GM19351 (cell line): ENCODE measurements at regions not wholly inside any gene's neighbourhood (a gene's known extent, or its start where the extent isn't known, plus 50 kb on each side); places are given as distances from the start of the nearest gene placed in this dataset.

Experiments used
- ATAC-seq: cut with Tn5 transposase; IDR thresholded peaks from one replicate; pipeline ENCODE4 v1.9.1; 2021; ENCODE audit warnings: mild to moderate bottlenecking, moderate library complexity; ENCODE audit not compliant: unreplicated experiment

DNA sequence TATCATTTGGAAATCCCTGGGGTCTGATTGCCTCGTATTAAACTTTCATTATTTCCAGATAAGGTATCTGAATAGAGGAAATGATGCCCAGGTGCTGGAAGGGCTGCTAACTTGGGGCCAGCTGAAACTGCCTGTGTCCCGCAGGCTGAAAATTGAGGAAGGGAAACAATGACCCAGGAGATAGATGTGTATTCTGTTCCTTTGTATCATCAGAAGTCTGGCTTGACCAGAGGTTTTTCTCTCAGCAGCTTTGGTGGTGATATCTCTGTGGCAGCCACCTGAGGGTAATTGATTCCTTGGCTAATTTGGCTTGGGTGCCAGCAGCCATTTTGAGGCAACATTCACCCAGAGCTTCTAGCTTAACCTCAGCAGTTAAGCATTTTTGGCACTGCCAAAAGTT lies 90.0 kb upstream of the STT3B start:
- peak; percentile 46 for ATAC-seq

DNA sequence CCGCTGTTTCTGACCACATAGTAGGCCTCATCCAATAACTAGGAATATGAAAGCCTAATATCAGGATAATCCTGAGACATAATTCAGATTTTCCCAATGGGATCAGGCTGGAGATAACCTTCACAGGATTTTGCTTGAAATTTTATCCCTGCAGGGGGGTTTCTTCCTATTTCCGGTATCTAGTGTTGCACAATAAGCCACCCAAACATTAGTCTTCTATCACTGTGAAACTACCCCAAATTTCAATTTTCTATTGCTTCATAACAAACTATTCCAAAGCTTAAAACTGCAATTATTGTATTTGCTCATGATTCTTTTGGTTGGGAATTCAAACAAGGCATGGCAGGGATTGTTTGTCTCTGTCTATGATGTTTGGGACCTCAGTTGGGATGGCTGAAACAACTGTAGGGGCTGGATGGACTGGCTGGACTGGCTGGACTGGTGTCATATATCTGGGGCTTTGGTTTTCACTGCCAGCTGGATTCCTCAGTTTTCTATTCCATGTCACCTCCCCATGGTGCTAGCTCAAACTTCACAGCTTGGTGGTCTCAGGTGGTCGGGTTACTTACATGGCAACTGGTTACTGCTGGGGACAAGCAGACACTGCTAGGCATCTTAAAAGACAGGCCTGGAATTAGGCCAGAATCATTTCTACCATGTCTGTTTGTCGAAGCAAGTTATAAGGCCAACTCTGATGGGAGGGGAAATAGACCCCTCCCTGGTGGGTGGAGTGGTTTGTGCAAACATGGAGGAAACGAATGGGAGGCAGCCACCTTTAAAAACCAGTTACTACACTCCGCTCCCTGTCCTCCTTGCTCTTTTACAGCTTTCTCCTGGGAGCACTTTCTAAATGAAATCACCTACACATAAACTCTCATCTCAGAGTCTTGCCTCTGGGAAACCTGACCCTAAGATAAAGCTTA lies 88.2 kb upstream of the STT3B start:
- no peak for ATAC-seq

DNA sequence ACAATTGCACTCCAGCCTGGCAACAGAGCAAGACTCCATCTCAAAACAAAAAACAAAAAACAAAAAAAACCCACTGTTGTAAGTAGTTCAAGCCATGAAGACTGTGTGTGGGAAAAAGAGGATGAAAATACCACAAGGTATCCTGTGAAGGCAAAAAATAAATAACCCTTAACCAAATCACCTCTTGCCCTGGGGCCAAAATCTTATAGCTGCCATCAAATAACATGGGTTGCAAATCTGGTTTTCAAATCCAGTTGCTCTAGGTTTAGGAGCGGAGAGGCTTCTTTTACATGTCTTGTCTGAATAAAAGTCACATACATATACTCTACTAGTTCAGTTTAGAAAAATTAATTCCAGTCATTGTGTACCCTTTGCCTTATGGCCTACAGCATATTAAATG lies 87.0 kb upstream of the STT3B start:
- no peak for ATAC-seq

DNA sequence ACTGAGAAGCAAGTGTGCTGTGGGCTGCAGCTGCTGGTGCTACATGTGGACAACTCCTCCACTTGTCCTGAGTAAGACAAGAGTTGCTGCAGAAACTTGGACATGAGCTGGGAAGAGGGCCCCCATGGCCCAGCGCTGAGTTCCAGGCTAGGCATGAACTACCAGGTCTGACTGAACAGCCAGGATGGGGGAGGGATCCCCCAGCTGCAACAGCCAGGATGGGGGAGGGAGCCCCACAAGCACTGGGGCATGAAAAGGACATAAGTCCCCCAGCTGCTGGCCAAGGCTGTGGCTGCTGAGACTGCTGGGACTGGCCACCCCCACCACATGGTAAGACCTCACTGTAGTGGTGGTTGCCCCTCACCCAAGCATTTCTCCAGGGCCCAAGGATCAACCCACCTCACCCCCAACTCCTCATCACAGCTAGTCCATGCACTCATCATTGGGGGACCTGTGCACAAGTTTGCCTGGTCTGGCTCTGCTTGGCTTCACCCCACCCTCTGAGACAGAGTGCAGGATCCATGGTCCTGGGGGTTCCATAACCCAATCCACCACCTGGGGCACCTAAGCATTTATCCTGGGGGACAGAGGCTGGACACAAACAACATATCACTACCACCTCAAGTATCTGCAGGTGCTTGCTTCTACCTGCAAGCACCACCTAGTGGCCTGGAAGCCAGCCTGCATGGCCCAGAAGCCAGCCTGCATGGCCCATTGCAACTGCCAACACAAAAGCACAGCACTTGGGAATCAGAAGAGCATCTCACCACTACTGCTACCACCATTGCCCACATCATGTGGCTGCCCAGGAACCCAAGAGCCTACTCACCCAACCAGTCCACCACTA lies 84.5 kb upstream of the STT3B start:
- ATAC-seq: peak; percentile 79

DNA sequence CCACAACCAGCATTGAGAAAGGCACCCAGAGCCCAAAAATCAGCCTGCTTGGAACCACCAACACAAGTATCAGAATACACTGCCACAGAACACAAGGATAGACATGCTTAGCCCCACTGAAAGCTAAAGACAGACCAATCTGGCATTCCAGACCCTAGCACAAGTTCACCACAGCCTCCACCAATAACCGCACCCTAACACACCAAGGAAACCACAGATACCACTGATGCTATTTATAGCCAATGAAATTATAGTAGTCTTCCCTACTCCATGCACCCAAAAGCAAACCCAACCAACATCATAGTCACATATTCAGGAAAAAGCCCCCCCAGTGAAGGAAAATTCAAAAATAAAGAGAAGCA lies 83.9 kb upstream of the STT3B start:
- ATAC-seq: peak; percentile 36

DNA sequence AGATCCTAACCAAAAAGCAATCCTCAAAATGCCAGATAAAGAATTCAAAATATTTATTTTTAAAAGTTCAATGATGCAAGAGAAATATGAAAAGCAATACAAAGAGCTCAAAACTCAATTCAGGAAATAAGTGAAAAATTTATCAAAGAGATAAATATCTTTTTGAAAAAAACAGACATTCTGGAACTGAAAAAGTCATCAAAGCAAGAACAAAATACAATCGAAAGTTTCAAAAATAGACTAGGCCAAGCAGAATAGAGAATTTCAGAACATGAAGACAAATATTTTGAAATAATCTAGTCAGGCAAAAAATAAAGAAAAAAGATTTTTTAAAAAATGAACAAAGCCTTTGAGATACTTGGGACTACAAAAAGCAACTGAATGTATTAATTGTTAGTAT lies 83.4 kb upstream of the STT3B start:
- no peak for ATAC-seq

DNA sequence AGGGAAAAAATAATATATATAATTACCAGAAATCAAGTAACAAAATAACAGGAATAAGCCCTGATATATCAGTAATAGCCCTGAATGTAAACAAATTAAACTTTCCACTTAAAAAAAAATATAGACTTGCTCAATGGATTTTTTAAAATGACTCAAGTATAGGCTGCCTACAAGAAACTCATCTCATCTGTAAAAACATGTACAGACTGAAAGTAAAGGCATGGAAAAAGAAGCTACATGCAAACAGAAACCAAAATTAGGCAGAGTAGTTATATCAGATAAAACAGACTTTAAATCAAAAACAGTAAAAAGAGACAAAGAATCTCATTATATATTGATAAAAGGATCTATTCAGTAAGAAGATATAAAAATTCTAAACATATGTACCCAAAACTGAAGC lies 82.4 kb upstream of the STT3B start:
- peak; percentile 31 for ATAC-seq

DNA sequence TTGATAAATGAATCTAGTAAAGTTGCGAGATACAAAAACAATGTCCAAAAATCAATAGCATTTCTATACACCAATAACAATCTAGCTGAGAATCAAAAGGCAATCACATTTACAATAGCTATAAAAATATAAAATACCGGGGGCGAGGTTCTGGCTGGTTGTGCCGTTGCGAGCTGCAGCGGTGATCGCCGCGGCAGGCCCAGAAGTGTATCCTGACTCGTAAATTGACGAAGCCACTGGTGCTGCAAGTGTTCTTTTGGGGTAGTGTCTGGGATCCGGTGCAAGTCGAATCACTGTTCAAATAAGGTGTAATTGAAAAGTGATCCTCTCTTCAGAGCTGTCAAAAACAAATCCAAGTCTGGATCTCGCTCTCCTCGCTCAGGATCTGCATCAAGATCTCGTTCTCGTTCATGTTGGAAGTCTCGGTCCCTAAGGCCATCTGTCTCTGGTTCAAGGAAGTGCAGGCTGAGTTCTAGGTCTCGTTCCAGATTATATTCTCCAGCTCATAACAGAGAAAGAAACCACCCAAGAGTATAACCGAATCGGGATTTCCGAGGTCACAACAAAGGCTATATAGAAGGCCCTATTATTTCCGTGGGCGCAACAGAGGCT lies 80.1 kb upstream of the STT3B start:
- ATAC-seq: no peak

DNA sequence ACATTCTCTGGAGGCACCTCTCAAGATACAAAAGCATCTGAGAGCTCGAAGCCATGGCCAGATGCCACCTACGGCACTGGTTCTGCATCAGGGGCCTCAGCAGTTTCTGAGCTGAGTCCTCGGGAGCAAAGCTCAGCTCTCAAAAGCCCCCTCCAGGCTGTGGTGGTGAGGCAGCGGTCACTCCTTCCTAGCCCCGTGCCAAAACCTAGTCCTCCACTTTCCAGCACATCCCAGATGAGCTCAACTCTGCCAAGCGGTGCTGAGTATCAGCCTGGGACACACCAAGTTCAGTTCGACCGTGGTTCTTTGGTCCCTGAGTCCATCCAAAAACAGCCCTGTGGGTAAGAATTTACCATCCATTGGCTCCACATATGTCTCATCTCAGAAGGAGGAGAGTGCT lies 79.3 kb upstream of the STT3B start:
- ATAC-seq: no peak

DNA sequence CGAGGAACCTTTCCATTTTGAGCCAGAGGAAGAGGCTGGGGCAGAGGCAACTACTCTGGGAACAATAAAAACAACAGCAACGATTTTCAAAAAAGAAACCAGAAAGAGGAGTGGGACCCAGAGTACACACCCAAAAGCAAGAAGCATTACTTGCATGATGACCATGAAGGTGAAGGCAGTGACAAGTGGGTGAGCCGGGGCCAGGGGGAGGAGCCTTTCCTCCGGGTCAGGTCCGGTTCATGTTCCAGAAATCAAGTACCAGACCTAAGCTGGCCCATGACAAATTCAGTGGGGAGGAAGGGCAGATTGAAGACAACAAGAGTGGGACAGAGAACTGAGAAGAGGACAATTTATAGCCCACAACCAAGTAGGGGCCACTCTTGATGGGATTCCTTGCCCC lies 77.2 kb upstream of the STT3B start:
- ATAC-seq: no peak

DNA sequence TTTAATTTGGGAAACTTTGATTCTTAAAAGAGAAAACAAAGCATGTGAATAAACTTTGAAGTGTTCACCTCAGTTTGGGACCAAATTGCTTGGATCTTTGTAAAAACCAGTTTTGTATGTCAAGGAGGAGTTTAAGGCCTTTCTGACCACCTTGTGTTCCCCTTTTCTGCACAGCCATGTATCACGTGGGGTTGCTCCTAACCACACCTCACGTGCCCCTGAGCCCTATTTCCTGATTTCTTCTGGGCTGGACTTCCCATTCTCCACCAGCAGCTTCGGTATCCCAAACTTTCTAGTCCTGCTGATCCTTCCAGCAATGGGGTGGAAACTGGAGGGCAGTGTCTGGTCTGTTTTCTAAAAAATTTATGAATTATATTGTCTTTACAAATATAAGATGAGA lies 76.4 kb upstream of the STT3B start:
- ATAC-seq: no peak

DNA sequence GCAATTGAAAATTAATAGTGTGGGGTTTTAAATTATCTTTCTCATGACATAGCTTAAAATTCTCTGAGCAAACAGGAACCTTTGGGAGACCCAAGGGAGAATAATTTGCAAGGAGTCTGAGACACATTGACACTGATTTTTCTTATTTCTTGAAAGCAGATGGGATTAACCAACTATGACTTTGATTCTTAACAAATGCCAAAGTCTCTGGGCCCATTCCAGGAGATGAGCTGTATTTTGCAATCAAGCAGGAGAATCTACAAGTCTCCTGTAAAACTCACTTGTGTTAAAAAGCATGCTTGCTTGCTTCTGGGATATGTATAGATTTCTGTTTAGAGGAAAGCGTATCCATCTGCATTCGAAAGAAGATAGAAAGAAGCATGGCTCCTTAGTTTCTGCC lies 71.3 kb upstream of the STT3B start:
- ATAC-seq: no peak

DNA sequence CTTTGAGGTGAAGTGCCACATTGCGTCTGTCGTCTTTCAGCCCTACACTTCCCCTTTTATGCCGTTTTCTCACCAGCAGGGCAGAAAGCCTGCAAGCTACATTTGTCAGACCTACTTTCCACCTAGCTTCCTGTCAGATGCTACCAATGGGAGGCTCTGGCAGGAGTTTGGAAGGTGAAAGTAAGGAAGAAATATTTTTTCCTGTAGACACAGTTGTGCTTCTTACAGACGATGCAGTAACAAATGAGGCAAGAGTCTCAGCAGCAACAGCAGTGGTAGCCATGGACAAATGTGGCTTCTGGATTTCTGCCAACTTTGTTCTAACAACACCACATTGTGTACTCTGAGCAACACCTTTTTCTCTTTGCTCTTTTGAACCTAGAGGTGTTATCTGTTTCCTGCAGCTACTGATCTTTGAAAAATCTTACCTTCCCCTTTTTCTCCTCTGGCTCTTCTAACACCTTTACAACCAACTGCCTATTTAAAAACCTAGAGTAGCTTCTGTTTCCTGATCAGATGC lies 70.6 kb upstream of the STT3B start:
- peak; percentile 92 for ATAC-seq

DNA sequence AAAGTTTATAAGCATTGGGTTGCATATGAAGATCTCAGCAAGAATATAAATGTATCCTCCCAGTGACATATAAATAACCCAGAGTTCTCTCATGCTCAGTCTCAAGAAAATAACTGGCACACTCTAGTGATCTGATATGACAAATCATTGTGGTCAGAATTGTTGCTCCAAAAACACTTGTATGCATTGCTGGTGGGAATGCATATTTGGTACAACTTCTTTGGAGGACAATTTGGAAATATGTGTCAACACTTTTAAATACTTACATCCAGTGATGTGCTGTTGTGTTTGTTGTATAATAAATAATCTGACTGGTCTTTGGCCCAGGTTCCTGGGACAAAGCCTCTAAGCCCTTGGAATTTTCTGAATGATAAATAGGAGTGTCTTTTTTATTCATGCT lies 66.7 kb upstream of the STT3B start:
- ATAC-seq: no peak

DNA sequence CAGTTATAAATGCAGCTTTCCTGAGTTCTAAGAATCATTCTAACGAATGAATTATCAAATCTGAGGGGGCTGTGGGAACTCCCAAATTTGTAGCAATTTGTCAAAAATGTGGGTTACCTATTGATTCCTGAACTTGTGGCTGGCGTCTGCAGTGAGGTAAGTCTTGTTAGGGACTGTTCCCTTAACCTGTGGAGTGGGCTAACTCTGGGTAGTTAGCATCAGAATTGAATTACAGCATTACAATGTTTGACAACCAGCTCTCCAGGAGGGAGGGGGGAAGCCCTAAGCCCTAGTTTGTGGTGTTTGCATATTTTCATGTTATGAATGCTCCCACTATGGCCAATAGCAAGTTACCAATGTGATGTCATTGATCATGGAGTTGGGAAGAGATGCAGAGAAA lies 65.9 kb upstream of the STT3B start:
- ATAC-seq: no peak

DNA sequence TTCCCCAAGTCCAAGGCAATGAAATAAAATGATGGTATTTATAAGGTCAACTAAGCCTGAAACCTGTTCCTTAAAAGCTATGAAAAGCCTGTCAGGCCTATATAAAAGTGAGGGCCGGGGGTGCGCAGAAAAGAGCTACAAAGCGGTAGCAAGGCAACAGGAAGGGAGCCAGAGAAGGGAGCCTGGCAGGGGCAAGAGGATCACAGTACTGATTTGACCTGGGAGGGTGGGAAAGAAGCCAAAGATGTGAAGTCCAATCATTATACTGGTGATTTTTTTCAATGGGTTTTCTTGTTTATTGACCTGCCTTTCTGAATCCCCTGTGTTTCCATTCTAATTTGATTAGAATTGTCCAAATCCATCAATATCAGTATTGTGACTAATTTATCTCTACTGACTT lies 64.3 kb upstream of the STT3B start:
- no peak for ATAC-seq

DNA sequence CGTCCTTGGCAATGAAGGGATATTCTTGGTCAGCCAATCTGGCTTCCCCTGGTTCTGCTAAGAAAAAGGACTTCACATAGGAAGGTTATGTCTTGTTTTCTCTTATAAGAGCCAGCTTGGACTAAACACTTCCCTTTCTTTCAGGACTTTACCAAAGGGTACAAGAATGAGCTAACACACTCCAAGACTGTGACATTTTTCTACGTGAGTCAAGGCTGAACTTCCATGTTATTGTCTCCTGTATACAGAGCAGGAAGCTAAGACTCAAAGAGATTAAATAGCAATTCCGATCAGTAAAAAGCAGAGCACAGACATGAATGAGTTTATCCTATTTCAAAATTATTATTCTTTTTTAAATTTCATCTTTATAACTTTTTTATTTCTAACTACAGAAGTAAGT lies 63.3 kb upstream of the STT3B start:
- no peak for ATAC-seq

DNA sequence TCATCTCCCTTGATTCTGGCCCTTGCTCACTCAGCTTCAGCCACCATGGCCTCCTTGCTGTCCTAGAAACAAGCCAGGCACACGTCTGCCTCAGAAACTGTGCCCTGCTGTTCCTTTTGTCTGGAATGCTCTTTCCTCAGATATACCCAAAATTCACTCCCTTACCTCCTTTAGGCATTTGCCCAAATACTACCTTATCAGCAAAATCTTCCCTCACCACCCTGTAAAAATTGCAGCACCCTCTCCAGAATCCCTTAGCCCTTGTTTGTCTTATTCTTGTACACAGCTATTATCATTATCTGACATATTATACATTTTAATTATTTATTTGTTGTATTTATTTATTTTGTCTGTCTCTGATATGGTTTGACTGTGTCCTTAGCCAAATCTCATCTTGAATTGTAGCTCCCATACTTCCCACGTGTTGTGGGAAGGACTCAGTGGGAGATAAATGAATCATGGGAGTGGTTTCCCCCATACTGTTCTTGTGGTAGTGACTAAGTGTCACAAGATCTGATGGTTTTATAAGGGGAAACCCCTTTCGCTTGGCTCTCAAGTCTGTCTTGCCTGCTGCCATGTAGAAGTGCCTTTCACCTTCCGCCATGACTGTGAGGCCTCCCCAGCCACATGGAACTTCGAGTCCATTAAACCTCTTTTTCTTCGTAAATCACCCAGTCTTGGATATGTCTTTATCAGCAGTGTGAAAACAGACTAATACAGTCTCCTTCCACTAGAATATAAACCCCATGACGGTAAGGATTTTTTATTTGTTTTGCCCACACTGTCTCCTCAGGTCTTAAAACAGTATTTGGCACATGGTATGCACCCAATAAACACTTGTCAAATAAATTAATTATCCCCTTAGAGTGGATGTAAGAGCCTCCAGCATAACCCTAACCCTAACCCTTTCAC lies 60.0 kb upstream of the STT3B start:
- no peak for ATAC-seq

DNA sequence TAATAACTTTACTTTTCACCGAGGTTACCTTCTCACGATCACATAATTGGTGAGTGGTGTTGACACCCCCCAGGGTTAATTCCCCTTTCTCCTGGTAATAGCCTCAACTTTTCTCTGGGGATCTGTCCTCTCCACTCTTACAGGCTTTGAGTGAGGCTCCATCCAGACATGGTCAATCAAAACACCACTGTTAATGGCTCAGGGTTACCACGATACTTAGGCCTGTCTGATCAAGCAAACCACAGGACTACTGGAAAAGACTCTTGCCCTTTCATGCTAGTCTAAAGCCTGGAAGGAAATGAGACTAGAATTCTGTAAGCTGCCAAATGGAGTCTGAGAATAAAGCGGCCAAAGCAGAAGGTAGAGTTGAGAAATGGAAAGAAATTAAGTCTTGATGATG lies 56.5 kb upstream of the STT3B start:
- no peak for ATAC-seq

DNA sequence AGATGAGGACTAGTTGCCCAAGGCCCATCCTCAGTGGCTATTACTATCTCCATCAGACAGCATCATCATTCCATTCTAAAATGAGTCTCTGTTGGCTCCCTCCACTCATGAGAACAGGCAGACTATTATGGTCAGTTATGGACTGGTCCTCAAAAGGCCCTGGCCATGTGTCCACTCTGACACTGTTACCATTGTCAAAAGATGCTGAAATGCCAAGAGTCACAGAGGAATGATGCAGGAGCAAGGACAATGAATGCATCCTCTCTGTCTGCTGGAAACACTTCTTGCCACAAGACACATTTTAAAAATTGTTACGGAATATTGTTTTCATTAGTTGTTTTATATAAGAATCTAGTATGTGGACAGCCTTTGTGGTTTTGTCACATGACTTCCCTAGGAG lies 53.3 kb upstream of the STT3B start:
- ATAC-seq: no peak

DNA sequence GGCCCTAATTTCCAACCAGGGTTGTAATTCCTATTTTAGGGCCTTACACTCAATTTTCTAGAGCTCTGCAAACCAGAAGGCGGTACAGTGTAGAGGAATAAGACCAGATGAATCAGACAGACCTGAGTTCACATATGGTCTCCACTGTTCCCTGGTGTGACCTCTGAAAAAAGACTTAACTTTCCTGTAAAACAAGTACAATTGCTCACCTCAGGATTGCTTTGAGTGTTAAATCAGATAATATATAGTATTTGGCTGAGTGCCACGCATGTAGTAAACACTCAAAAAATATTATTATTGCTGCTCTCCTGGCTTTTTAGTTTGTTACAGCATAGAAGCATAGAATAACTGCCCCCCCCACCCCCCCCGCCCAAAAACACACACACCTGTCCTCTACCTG lies 51.0 kb upstream of the STT3B start:
- no peak for ATAC-seq
